D341Med (cell line): ENCODE measurements at regions not wholly inside any gene's neighbourhood (a gene's known extent, or its start where the extent isn't known, plus 50 kb on each side); places are given as distances from the start of the nearest gene placed in this dataset.
A peak's percentile ranks its signal among the peaks of the same experiment; 100 is the strongest.
"Not testable (repeated sequence)": the region's sequence is repeated elsewhere in the genome, so short reads cannot be mapped to it uniquely, and the experiment has no call there.

Source experiments
- DNase-seq: peaks from one replicate; pipeline ENCODE4 v3.0.0; 2012; ENCODE audit warnings: low spot score

DNA sequence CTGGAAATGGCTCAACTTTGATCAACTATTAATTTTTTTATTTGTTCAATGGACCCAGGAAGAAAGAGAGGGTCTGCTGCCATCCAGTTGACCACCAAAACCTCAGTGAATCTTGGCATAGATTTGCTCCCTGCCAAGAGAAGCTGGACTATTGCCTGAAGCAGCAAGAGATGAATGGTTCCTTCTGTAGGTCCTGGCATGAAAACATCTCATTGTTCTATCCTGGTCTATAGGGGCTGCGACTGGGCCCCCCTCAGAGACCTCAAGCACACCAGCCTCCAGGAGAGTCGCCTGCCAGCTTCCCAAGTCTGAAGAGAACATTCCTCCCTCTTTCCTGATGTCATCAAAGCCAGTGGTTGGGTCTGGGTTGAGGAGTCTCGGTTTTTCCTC lies 204.9 kb downstream of the TMX1 start:
- no peak for DNase-seq

DNA sequence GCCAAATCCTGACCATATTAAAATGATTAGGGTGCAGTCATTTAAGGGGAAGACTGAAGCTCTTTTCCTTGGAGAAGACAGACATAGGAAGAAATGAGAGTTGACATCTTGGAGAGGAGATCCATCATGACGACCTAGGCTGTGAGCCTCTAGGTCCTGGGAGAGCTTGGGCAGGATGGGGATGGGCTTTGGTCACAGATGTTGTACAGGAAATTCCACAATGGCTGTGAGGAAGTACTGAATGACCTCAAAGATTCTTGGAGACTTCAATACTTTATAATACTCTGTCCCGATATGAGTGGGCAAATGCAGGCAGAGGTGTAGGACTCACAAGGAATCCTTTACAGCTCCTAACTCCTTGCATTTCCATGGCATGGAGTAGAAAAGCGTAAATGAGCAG lies 204.9 kb upstream of the FRMD6 start:
- no peak for DNase-seq

DNA sequence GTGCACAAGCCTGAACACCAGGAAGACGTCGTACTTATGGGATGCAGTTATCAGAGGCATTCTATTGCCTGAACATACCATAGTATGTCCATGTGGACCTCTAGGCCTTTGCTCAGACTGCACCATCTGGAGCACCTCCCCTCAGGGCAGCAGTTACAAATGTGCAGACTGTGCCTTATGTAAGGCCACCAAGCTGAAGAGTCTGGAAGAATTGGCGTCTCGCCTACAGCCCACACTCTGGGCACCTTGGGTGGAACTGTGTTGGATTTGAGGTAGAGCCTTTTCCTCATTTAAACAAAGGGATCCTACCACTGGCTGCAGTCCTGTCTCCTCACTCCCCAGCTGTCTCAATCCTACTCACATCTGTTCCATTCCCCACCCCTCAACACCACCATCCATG lies 204.3 kb upstream of the FRMD6 start:
- DNase-seq: no peak

DNA sequence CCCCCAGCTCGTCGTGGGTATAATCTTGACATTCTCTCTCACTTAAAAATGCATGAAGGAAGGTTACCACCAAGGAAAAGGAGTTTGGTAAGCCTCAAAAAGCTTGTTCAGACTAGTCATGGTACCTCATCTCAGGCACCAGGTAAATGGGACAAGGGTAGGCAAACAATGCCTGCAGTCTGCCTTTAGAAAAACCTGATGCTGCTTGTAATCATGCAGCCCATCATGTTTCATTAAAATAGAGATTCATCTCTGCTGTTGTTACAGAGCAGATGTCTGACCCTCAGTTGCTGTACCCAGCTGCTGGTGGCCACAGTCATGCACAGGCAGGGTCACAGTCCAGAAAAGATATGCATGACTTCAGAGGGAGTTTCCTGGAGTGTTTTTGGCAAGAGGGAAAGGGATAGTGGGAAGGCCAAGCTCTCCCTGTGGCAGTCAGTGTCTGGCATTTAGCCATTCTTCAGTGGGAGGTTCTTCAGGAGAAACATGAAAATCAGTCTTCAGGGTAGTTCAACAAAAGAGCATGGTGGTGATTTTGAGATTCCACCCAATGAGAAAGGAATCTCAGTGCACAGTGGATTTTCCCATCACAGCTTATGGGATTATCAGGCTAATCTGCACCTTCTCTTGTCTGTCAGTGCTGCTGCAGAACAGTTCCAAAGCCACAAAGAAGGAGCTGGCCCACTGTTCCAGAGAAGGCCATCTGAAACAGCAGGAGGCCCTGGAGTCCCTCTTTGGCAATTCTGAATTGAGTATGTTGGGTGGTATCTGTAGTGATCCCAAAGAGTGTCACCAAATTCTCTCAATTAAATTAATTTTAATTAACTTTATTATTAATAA lies 202.7 kb upstream of the FRMD6 start:
- DNase-seq: peak; percentile 52

DNA sequence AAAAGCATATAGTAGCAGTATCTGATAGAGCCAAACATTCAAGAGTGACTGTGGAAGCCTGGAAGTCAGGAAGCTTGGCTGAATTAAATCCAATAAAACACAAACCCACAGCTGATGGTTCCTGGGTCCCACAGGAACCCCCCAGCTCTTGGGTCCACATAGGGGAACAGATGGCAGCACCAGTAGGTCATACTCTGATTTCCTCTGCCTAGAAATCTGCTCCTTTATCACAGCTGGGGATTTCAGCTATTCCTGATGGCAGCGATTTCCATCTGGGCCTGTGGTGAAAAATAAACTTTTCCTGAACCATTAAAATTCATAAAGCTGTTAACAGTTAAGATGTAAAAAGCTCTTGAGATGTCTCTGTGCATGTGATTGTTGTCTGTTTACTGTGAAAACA lies 202.0 kb upstream of the FRMD6 start:
- no peak for DNase-seq

DNA sequence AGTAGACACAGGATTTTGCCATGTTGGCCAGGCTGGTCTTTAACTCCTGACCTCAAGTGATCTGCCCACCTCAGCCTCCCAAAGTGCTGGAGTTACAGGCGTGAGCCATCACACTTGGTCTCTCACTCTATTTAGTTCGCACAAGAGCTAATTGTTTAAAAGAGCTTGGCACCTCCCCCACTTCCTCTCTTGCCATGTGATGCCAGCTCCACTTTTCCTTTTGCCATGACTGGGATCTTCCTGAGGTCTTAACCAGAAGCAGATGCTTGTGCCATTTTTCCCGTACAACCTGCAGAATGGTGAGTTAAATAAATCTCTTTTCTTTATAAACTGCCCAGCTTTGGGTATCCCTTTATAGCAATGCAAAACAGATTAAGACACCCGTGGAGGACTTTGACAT lies 200.1 kb upstream of the FRMD6 start:
- DNase-seq: no peak

DNA sequence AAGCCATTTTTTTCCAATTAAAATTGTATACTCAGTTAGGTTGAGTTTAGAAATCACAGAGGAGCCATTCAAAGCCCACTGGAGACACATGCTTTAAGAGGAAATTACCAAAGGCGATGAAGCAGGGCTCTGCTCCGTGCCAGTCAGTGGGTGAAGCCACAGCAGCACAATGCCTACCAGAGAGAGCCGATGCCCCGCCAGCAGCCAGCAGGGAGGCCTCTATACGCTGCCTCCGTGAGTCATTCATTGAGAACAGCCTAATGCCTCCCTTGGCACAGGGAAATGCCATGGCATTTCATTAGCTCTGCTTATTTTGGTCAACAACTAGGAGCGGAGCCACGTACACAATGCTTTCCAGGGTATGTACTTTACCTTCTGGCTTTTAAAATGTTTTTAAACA lies 197.8 kb upstream of the FRMD6 start:
- DNase-seq: no peak

DNA sequence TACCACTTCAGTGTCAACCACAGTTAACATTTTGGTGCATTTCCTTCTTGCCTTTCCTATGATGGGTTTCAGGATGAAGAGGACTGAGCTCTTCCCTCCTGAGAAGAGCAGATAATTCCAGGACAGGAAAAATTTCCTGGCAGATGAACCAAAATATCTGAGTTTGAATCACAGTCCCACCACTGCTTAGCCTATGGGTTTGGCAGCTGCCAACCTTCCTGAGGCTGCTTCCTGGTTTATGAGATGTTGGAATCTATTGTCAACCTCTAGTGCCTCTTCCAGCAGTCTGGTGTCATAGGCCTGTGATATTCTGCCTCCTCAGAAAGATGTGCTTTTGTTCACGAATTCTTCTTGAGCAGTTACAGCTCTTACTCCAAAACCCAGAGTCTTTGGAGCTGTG lies 197.4 kb upstream of the FRMD6 start:
- no peak for DNase-seq

DNA sequence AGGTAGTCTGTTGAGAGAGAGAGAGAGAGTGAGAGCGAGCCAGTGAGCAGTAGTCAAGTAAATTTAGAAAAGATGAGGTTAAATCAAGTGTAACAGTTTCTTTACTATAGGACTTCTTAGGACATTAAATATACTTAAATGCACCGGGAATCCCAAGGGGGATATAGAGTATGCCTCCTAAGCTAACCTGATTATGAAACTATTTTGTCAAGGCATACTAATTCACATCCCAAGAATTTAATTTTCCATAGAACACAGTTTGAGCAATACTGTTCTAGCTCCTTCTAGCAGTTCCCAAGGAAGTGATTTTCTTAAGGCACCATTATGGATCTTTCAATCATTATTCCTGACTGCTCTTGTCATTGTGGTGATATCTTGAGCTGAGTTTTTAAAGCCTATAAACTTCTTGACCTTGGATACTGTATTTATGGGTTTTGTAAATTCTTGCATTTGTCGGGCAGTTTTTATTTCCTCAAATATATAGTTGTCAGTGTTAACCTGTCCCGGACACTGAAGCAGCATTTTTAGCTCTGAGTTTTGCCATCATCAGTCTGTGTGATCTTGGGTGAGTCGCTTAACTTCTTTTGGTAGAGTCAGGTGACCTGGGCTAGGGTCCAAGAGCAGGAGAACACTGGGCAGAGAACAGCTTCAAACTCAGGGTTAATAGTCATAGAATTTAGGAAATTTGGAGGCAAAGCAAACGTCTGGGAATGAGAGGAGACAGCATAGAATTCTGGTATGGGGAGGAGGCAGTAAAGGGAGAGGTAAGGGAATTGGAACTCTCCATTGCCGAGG lies 196.5 kb upstream of the FRMD6 start:
- DNase-seq: no peak

DNA sequence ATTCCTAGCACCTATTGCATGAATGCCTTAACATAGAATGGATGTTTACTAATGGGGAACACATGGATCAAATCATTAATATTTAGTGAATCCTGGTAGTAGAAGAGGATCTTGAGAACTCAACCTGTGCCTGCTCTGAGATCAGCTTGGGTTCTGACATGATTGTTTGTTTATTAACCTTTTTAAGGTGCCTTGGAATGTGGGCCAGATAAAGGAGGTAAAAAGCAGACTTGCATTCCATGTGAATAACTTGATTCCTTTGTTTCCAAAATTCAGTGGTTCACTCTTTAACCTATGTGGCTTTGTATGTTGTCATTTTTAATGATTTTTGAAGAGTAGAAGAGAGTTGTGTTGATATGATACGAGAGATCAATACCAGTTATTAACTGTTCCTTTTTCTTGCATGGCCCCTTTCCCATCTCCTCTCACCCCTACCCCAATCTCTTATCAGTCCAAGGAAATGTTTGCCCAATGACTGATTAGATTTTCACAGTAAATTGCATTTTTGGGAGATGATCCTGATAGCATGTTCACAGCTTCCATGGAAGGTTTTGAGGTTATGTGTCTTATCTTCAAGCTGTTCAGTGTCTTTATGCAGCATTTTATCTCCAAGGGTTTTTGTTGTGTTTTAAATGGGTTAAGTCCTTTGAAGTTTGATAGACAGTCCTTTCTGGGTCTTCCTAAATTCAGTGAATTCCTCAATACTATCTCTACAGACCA lies 193.7 kb upstream of the FRMD6 start:
- DNase-seq: no peak

DNA sequence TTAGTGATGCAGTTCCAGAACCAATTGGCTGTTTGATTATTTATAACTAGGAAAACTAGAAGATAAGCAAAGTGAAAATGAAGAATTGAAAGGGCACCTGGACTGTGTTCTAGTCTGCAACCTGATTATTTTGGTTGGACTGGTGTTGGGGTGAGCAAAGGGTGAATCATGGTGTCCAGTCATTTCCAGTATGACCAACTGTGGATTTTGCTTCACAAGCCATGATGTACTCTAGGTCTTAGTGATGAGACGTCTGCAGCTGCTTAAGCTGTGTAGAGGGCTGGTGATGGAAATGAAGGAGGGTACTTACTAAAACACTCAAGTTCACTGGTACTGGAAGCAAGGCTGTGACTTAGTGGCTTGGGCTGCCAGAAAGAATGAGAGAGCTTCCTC lies 193.2 kb upstream of the FRMD6 start:
- DNase-seq: no peak

DNA sequence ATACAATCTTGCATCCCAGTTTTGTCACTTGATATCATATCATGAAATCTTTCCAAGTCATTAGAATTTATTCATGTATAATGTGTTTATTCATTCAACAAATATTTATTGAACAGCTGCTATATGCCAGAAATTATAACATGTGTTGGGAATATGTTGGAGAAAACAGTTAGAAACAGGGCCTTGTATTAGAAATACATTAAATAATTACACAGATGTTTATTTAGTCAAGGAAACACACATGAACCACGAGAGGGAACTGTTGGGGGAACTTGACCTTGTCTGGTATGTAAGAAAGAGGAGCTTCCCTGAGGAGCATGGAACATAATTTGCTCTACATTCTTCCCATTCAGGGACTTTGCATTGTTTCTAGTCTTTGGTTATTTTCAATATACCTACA lies 191.7 kb upstream of the FRMD6 start:
- DNase-seq: no peak

DNA sequence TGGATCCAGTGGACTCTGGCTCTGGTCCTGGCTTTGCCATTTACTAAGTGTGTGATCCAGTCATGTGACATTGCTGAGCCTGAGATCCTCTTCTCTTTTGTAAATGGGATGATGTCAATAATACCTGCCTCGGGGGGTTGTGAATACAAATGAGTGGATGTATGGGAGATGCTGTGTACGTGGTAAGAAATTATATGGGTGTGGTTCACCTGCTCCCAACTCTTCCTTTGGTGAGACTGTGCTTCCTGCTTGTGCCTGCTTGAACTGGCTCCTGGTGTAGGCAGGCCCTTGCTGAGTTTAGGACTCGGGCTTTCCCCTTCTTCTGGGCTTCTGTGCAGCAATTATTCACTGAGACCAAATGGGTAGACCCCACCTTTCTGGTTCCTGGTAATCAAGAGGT lies 189.5 kb upstream of the FRMD6 start:
- no peak for DNase-seq

DNA sequence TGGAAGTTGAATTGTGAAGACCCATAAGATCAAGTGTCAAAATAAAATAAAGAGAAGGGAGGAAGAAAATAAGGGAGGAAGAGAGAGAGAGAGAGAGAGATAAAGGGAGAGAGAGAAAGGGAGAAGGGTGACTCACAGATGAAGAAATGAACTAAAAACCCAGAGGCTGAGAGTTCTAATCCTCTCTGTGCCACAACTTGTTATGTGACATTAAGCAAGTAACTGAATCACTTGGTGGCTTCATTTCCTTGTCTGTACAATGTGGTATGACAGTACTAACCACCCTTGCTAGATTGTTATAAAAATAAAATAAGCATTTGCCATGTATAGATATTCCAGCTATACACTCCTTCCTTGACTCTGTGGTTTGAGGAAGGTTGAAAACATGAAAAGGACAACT lies 189.0 kb upstream of the FRMD6 start:
- no peak for DNase-seq

DNA sequence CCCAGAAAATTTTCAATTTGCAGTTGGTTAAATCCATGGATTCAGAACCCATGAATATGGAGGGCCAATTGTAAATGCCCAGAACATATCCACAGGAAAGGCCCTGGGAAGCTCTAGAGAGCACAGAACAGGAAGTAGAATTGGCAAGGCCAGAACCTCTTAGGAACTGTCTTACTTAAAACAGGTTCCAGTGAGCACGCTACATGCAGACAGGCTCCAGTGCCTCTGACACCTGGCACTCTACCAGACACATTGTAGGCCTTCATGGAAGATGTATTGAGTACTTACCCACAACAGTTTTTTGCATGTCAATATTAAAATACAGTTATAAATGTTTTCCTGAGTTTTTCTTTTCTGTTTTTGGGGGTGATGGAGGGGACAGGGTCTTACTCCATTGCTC lies 188.2 kb upstream of the FRMD6 start:
- DNase-seq: no peak

DNA sequence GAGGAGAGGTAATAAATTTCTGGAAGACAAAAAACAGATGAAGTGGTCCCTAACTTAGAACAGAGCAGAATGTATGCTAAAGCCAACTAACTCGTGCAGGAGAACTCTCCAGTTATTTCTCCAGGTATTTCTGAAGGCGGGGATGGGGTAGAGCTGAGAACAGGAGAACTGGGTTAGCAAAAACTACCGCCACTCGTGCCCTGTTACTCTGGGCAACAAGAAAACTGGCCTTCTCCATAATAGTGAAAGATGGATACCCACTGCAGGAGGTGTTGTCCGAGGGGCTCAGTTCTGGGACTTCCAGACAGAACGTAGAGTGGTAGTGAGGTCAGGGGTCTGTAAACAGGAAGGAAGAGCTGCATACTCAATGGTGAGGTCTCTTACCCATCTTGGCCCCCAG lies 187.3 kb upstream of the FRMD6 start:
- no peak for DNase-seq

DNA sequence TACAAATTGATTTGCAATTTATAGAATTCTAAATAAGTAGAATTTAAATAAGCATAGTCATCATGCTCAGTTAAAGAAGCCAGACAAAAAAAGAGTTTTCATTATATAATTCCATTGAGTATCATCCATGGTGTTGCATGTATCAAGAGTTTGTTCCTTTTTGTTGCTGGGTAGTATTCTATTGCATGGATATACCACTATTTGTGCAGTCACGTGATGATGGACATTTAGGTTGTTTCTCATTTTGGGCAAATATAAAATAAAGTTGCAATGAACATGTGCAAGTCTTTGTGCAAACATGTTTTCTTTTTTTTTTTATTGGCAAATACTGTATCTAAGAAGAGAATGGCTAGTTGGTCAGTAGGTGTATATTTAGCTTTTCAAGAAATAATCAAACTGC lies 186.2 kb upstream of the FRMD6 start:
- no peak for DNase-seq

DNA sequence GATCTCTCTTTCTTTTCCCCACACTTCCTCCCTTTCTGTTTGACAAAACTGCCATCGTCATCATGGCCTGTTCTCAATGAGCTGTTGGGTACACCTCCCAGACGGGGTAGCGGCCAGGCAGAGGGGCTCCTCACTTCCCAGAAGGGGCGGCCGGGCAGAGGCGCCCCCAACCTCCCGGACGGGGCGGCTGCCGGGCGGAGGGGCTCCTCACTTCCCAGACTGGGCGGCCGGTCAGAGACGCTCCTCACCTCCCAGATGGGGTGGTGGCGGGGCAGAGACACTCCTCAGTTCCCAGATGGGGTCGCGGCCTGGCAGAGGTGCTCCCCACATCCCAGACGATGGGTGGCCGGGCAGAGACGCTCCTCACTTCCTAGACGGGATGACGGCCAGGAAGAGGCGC lies 184.3 kb upstream of the FRMD6 start:
- DNase-seq: not testable (repeated sequence)

DNA sequence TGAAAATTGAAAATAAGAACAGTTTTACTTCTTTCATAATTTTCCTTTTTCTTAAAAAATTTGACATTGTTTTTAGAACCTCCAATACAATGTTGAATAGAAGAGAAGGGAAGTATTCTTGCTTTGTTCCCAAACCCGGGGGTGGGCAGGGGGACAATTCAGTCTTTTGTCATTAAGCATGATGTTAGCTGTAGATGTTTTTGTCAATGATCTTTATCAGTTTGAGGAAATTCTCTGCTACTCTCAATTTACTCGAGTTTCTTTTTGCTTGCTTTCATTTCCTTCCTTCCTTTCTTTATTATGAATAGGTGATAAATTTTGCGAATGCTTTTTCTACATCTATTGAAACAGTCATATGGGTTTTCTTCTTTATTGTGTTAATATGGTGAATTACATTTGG lies 183.2 kb upstream of the FRMD6 start:
- no peak for DNase-seq

DNA sequence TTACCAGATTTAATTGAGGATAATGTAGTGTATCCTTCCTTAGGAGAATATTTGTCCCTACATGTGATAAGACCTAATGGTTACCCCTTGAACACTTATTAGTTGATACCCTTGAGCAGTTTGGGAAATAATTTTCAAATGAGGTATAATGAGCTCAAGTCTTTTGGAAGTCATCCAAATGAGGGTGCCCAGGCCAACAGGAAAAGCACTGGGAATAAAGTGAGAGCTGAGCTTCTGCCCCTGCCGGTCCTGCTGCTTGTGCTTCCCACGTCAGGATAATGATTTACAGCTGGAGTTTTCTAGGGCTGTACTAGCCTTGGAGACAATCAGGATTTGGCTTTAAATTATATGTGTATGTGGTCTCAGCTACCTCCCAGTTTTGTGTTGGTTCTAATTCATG lies 178.8 kb upstream of the FRMD6 start:
- peak; percentile 83 for DNase-seq

DNA sequence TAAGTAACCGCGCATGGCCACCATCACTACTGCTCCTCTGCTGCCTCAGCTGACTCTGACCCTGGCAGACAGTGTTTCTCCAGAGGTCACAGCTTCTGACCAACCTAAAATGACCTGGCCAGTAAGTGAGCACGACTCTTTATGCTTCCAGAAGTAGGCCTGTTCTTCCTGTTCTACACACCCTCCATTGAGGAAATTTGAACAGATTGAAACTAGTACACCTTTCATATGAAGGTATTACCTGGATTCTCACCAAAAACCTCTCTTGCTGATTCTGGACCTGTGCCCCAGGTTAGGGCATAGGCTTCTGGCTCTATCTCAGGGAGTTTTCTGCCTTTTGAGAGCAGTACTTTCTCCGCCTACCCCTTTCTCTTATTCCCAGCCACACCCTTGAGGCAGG lies 178.4 kb upstream of the FRMD6 start:
- no peak for DNase-seq

DNA sequence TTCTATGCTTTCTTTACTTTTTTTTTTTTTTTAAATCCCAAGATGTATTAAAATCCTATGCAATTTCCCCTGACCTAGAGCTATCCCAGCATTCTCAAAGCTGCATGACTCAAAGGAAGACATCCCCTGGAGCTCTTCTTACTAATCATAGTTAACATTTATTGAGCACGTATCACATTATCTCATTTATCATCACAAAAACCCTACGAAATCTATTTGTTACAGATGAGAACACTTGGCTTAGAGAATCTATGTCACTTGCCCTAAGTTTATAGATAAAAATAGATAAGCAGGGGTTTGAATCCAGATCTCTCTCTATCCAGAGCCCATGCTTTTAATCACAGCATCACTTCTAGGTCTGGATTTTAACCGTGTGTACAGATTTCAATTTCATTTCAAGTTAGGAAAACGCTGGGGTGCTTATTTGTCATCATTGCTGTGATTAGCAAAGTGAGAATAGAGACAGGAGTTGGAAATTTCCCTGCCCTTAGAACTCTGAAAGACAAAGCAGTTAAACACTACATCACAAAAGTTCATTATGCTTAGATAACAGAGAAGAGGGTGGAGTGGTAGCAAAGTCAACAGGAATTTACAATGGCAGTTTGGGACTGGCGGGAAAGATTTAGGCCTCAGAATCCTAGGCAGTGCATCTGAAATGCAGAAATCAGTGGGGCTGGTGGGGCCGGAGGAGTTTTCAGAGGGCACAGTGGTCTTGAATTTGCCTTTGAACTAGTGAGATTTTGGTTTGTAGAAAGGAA lies 177.7 kb upstream of the FRMD6 start:
- DNase-seq: no peak
